Testis (tissue), 2 donors: ENCODE measurements at regions not wholly inside any gene's neighbourhood (a gene's known extent, or its start where the extent isn't known, plus 50 kb on each side); places are given as distances from the start of the nearest gene placed in this dataset.

Experiments
- POLR2A ChIP-seq: fragments of 450-650 bp; IDR thresholded peaks from one replicate; pipeline ENCODE4 v1.6.1; 2017; ENCODE audit warnings: antibody characterized with exemption, mild to moderate bottlenecking, moderate library complexity
- TF ChIP-seq, protein P1 (sequence below), 3 experiments: fragments of 450-650 bp in 2 of 3; fragments of 200-600 bp in 1 of 3; sonication (generic) in 1 of 3; IDR thresholded peaks; one replicate each; pipeline ENCODE4 v1.5.1; 2016 to 2019; ENCODE audit warnings: antibody characterized with exemption in 3 of 3, mild to moderate bottlenecking in 2 of 3, moderate library complexity in 1 of 3

GRCh38 chr22:45094825-45095224 lies 68.9 kb upstream of the NUP50 start:
- TF ChIP-seq, protein P1, sequence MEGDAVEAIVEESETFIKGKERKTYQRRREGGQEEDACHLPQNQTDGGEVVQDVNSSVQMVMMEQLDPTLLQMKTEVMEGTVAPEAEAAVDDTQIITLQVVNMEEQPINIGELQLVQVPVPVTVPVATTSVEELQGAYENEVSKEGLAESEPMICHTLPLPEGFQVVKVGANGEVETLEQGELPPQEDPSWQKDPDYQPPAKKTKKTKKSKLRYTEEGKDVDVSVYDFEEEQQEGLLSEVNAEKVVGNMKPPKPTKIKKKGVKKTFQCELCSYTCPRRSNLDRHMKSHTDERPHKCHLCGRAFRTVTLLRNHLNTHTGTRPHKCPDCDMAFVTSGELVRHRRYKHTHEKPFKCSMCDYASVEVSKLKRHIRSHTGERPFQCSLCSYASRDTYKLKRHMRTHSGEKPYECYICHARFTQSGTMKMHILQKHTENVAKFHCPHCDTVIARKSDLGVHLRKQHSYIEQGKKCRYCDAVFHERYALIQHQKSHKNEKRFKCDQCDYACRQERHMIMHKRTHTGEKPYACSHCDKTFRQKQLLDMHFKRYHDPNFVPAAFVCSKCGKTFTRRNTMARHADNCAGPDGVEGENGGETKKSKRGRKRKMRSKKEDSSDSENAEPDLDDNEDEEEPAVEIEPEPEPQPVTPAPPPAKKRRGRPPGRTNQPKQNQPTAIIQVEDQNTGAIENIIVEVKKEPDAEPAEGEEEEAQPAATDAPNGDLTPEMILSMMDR (IDR thresholded peaks at IDR 0.05), result no peak
- no peak for TF ChIP-seq POLR2A
